Right ventricle myocardium superior (tissue), 1 donor: ENCODE measurements at regions not wholly inside any gene's neighbourhood (a gene's known extent, or its start where the extent isn't known, plus 50 kb on each side); places are given as distances from the start of the nearest gene placed in this dataset.
A peak's percentile ranks its signal among the peaks of the same experiment; 100 is the strongest.

Source experiments
- ATAC-seq: fragments of 200-7000 bp; cut with Tn5 transposase; one replicate; pipeline ENCODE4 v1.9.1; 2020; ENCODE audit warnings: mild to moderate bottlenecking; ENCODE audit not compliant: poor library complexity
- DNase-seq: peaks from one replicate; pipeline ENCODE4 v3.0.0-alpha.2; 2020
- intact Hi-C: fragments of 100-400 bp; cut with DNase I; formaldehyde crosslinking; loops from one replicate; pipeline ENCODE4 v1.11.2; 2022
- donor health status: DM: no; HTN: yes; CAD: no; lungs with severe emphysema.

- ATAC-seq (peak; percentile 62), DNase-seq (no peak)
- intact Hi-C loops: no loop called here
These were observed 308.5 kb upstream of the ADAMTS5 start for GRCh38 chr21:27275294-27275927.

DNA sequence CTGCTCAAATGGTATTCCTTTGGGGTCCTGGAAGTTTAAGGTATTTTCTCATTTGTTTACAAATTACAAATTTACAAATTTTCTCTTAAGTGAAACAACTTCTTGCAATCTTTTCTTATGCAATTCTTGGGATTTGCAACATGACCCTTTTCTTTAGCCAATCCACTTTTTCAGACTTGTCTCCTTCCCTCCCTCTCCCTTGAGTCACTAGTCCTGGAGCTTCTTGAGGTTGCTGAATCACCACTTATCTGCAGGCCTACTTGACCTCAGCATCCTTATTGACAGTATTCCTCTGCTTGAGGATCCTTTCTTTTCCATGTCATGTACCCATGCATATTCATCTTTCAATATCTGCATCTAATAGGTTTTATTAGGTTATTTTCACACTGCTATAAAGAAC lies 302.8 kb upstream of the ADAMTS5 start:
- ATAC-seq (peak; percentile 75), DNase-seq (no peak)
- intact Hi-C loops: no loop called here

DNA sequence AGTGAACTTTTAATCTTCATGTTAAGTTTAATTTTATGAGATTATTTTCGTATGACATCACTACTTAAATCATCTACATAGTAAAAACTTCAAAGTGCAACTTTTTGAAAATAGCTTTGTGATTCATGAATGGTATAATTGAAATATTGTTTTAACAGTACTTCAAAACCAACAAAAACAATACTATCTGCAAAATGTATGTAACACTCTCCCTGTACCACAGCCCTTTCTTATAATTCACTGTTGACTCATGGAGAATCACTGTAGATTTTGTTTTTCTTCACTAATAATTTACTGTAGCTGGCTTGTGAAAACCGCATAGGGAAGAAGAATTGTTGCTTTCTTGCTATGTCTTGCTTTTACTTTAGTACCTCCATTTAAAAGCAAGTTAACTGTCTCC lies 301.4 kb upstream of the ADAMTS5 start:
- ATAC-seq (no peak), DNase-seq (no peak)
- intact Hi-C loops: no loop called here

DNA sequence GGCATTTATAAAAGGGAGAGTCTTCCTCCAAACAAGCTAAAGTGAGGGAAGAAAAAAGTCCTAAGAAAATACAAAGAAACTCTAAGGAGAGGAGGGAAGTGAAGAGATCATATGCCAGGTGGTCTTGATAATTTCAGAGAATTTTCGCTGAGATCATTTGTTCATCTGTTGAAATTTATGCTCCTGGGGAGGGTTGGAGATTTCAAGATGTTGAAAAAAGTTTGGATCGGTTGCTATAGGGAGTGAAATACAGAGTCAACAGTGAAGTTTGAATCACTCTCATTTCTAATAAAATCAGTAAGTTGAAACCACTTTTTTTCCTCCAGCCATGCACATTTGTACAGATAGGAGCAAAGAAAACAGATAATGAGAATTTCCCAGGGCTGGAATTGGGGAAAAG lies 299.1 kb upstream of the ADAMTS5 start:
- intact Hi-C loops: no loop called here
- no peak for DNase-seq
- ATAC-seq: peak; percentile 43

DNA sequence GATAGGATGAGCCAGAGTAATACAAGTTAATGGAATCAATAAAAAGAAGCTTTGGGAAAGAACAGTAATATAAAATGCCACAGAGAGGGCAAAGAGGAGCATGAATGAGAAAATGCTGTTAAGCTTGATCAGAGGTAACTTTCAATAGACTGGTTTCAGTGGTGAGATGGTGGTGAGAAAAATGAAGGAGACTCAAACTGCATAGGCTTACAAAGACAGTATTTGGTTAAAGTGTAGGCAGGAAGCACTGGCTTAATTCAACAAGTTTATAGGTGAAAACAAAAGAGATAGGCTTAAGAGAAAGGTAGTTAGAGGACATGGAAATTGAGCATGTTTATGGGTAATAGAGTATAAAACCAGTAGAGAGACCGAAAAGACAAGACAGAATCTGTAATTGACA lies 298.6 kb upstream of the ADAMTS5 start:
- intact Hi-C loops: no loop called here
- ATAC-seq: no peak
- no peak for DNase-seq

GRCh38 chr21:27261676-27262075 lies 294.8 kb upstream of the ADAMTS5 start:
- DNase-seq: no peak
- intact Hi-C loops: no loop called here
- ATAC-seq: no peak

GRCh38 chr21:27260728-27261127 lies 293.8 kb upstream of the ADAMTS5 start:
- ATAC-seq (no peak), DNase-seq (no peak)
- intact Hi-C loops: no loop called here

DNA sequence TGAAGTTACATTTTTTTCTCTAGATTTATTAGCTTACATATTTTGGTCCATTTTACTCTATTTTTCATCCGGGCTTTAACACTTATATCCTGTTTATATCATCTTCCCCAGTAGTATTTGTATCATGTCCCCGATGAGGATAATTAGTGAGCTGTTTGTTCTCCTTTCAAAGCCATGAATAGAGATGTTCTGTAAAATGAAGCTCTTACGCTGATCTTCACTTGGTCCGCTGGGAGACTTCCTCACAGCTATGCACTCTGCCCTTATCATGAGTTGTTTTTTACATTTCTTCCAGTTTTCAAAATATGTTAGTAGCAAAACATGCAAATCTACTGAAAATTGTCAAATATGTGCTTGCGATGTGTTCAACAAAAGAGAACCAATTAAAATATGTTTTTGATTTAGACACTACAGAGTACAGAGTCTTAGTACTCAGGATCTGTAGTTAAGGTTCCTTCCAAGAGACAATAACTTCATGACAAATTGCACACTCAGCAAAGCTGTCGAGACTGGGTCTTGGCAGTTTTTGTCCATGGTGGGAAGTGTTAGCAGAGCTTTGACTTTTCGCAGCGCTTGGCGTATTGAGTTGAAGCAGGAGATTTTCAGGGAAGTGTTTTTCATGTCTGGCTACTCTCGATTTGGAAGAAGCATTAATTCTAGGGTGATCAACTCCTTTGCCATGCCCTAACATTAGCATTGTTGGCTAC lies 292.0 kb upstream of the ADAMTS5 start:
- intact Hi-C loops: no loop called here
- ATAC-seq (no peak), DNase-seq (no peak)

DNA sequence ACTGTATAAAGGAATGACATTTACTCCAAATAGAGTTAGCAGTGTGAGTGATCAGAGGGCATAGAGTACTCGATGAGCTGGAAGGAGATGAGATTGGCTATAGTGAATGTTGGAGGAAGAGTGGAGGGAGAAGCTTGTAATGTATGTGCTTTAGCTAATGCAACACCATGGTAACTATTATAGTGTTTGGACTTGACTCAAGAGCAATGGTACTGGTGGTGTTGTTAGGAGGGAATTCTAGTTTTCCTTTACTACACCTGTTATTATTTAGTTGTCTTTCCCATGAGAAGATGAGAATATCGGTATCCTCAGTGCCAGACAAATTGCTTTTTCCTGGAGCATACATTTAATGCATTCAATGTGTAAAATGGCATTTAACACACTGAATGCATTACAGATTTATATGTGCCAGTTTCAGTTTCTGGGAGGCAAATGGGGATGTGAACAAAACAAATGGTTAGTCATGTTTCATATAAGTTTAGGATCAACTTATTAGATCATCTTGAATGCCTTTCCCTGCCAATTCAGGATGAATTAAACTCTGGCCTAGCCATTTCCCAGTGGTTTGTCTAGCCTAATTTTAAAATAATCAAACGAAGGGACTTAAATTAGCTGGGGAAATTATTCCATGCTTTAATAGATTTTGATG lies 291.1 kb upstream of the ADAMTS5 start:
- ATAC-seq (no peak), DNase-seq (no peak)
- intact Hi-C loops: no loop called here

GRCh38 chr21:27257226-27257625 lies 290.3 kb upstream of the ADAMTS5 start:
- ATAC-seq (no peak), DNase-seq (no peak)
- intact Hi-C loops: no loop called here

- ATAC-seq: no peak
- intact Hi-C loops: no loop called here
- no peak for DNase-seq
These were observed 284.9 kb upstream of the ADAMTS5 start for GRCh38 chr21:27251752-27252151.

GRCh38 chr21:27250366-27250765 lies 283.5 kb upstream of the ADAMTS5 start:
- intact Hi-C loops: no loop called here
- no peak for DNase-seq
- ATAC-seq: no peak

GRCh38 chr21:27248814-27249213 lies 281.9 kb upstream of the ADAMTS5 start:
- no peak for ATAC-seq
- intact Hi-C loops: no loop called here

DNA sequence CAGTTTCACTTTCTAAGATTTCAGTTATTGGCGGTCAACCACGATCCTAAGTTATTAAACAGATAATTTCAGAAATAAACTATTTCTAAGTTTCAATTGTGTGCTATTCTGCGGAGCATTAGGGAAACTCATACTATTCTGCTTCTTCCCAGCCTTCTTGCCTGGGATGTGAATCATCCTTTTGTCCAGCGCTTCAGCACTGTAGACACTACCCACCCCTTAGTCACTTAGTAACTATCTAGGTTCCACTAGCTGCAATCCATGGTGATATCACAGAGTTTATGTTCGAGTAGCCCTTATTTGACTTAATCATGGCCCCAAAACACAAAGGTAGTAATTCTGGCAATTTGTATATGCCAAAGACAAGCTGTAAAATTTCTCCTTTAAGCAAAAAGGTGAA lies 279.9 kb upstream of the ADAMTS5 start:
- ATAC-seq: no peak
- intact Hi-C loops: no loop called here
- DNase-seq: no peak

More at GRCh38 chr21:27248814-27249213, 281.9 kb upstream of the ADAMTS5 start:
- DNase-seq: no peak

DNA sequence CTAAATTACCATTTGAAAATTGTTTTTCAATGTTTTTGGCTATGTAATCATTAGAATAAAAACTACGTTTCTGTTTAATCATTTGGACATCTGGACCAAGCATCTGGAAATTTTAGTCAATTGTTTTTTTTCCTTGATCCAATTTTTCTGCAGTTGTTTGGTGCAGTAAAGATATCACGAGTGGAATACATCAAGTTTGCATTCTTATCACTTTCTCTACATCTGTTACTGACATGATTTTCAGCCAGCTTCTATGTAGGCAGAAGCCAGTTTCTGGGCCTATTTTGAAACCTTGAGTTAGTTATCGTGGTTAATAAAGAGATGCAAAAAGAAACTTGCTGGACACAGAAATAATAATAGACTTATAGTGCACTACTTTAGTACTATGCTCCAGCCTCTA lies 277.9 kb upstream of the ADAMTS5 start:
- peak; percentile 80 for ATAC-seq
- intact Hi-C loops: no loop called here
- no peak for DNase-seq

DNA sequence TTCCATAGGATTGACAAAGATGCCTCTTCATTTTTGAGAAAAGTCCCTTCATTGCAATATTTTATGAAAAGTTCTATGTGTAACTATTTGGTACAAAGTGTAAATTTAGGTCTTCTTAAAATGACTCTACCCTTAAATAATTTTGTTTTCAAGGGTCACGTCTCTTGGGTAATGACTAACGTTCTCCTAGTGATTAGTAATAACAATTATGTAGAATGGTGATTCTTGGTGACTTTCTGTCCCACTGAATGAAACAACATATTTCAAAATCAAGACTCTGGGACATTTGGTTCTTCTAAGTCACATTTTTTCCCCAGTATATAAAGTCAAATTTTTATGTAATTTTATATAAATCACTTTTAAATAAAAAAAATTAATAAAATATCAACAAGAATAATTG lies 277.5 kb upstream of the ADAMTS5 start:
- intact Hi-C loops: no loop called here
- DNase-seq (no peak), ATAC-seq (peak; percentile 83)

DNA sequence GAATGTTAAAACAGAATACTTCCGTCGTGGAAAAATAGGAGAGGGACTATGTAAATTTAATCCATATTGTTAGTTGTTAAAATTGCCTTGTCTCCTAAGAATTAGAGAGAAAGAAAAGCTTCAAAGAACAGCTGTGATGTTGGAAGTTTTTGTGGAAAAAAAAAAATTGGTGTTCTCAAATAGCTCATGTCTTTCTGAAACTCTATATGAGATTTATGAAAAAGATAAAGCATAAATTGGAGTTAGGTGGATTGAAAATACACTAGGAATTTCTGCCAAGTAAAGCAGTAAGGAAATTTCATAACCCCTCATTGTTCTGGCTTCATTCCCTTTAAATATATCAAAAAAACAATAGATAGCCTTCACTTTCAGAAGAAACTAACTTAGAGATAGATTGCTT lies 274.0 kb upstream of the ADAMTS5 start:
- DNase-seq: no peak
- intact Hi-C loops: no loop called here
- no peak for ATAC-seq

- no peak for DNase-seq
- intact Hi-C loops: no loop called here
- no peak for ATAC-seq
These were observed 266.7 kb upstream of the ADAMTS5 start for GRCh38 chr21:27233514-27234115.

GRCh38 chr21:27225940-27226339 lies 259.1 kb upstream of the ADAMTS5 start:
- DNase-seq (no peak), ATAC-seq (no peak)
- intact Hi-C loops: no loop called here

GRCh38 chr21:27225151-27225550 lies 258.3 kb upstream of the ADAMTS5 start:
- DNase-seq (no peak), ATAC-seq (no peak)
- intact Hi-C loops: no loop called here
